Caco-2 (cell line): ENCODE measurements at regions not wholly inside any gene's neighbourhood (a gene's known extent, or its start where the extent isn't known, plus 50 kb on each side); places are given as distances from the start of the nearest gene placed in this dataset.

Experiments
- BruUV-seq: library from RNA; stranded (reverse); fragments of 400-500 nt; replicated peaks from 2 replicates; lab custom pipeline; 2021; lab: Mats Ljungman, UMichigan
- CTCF ChIA-PET: fragments of 300-600 bp; sonication (Branson Sonifier 250); formaldehyde crosslinking; loops from one replicate; lab custom pipeline; 2022; ENCODE audit warnings: antibody characterized with exemption; lab: Charles Lee
- POLR2A ChIA-PET: fragments of 300-600 bp; sonication (Branson Sonifier 250); formaldehyde crosslinking; loops from one replicate; lab custom pipeline; 2022; ENCODE audit warnings: antibody characterized with exemption; lab: Charles Lee
- DNase-seq, 2 experiments: peaks; one replicate each; pipeline versions ENCODE4 v3.0.0 to v3.0.0-alpha.2; 2020 to 2022
- H3K27me3 ChIP-seq: replicated peaks from 2 replicates; pipeline ENCODE4 v1.6.0; 2011; ENCODE audit warnings: low read length; ENCODE audit not compliant: control insufficient read depth, insufficient read depth
- H3K36me3 ChIP-seq: 2 replicates; pipeline ENCODE4 v1.5.1; 2011; ENCODE audit warnings: low read length; ENCODE audit not compliant: control insufficient read depth, insufficient read depth
- H3K4me1 ChIP-seq: fragments of 250-450 bp; sonication (Bioruptor Pico); 2 replicates; pipeline ENCODE4 v1.5.1; 2020; ENCODE audit warnings: mild to moderate bottlenecking
- H3K4me3 ChIP-seq: 2 replicates; pipeline ENCODE4 v1.5.1; 2011; ENCODE audit warnings: low read depth, mild to moderate bottlenecking, control low read depth, low read length
- H3K9me3 ChIP-seq: fragments of 250-450 bp; sonication (Bioruptor Pico); 2 replicates; pipeline ENCODE4 v1.5.1; 2020; ENCODE audit warnings: mild to moderate bottlenecking, moderate library complexity
- H3K27ac Mint-ChIP-seq: one replicate; pipeline ENCODE4 v1.8.0; 2022; ENCODE audit warnings: mixed read lengths; ENCODE audit not compliant: unreplicated experiment
- H3K27me3 Mint-ChIP-seq: one replicate; pipeline ENCODE4 v1.8.0; 2022; ENCODE audit warnings: mixed read lengths; ENCODE audit not compliant: insufficient read depth, unreplicated experiment
- H3K36me3 Mint-ChIP-seq: one replicate; pipeline ENCODE4 v1.8.0; 2022; ENCODE audit warnings: mild to moderate bottlenecking, mixed read lengths; ENCODE audit not compliant: insufficient read depth, unreplicated experiment
- H3K4me1 Mint-ChIP-seq: one replicate; pipeline ENCODE4 v1.8.0; 2022; ENCODE audit warnings: low read depth, mixed read lengths; ENCODE audit not compliant: unreplicated experiment
- H3K4me3 Mint-ChIP-seq: one replicate; pipeline ENCODE4 v1.8.0; 2022; ENCODE audit warnings: mild to moderate bottlenecking, moderate library complexity, mixed read lengths; ENCODE audit not compliant: unreplicated experiment
- H3K9me3 Mint-ChIP-seq: one replicate; pipeline ENCODE4 v1.8.0; 2022; ENCODE audit warnings: mixed read lengths; ENCODE audit not compliant: unreplicated experiment
- intact Hi-C: fragments of 100-400 bp; cut with micrococcal nuclease; formaldehyde crosslinking; loops from one replicate; pipeline ENCODE4 v1.10.0; 2022; ENCODE audit not compliant: unreplicated experiment
- TF ChIP-seq, protein P1 (sequence below), 2 experiments: fragments of 200-600 bp in 1 of 2; IDR thresholded peaks; 1 replicate in 1 of 2; 2 replicates in 1 of 2; pipeline versions ENCODE4 v1.5.1 to v1.8.0; 2011 to 2022; ENCODE audit warnings: antibody characterized with exemption in 1 of 2, control low read depth in 1 of 2, inconsistent platforms in 1 of 2, low read depth in 1 of 2, low read length in 1 of 2, mild to moderate bottlenecking in 1 of 2, moderate library complexity in 1 of 2; ENCODE audit not compliant: insufficient read depth in 1 of 2, severe bottlenecking in 1 of 2, unreplicated experiment in 1 of 2

DNA sequence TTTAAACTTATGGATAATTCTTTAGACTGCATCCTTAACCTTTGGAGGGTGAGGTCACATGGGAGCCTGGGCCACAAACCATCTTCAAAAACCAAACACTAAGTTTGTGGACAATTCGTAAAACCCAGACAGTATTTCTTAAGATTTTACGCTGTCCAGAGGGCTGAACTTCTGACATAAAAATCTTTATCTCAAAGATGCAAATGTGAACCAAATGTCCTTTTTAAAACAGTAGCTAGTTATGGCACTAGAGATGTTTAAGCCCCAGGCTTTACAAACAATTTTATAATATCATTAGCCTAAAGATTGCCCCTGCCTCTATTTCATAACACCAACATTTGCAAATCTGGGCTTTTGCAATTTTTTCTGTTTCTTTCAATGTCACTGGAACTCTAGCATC, 287.2 kb downstream of the SATB1 start:
- intact Hi-C loops, result no loop called here
- H3K4me3 ChIP-seq, result no peak overlapping the region
- no peaks in the 10 kb centered on the region for H3K27me3 ChIP-seq
- POLR2A ChIA-PET, result no interaction called here
- CTCF ChIA-PET, result no interaction called here
- Mint-ChIP-seq H3K9me3 (no peaks in the 10 kb centered on the region), H3K36me3 (no peaks in the 10 kb centered on the region), H3K4me1 (no peaks in the 10 kb centered on the region), H3K27me3 (no peaks in the 10 kb centered on the region), H3K27ac (no peak overlapping the region), H3K4me3 (no peak overlapping the region)
- no peaks in the 10 kb centered on the region for H3K4me1 ChIP-seq
- no TSS peak for BruUV-seq
- H3K36me3 ChIP-seq, result no peaks in the 10 kb centered on the region
- no peaks in the 10 kb centered on the region for H3K9me3 ChIP-seq
- TF ChIP-seq, protein P1, sequence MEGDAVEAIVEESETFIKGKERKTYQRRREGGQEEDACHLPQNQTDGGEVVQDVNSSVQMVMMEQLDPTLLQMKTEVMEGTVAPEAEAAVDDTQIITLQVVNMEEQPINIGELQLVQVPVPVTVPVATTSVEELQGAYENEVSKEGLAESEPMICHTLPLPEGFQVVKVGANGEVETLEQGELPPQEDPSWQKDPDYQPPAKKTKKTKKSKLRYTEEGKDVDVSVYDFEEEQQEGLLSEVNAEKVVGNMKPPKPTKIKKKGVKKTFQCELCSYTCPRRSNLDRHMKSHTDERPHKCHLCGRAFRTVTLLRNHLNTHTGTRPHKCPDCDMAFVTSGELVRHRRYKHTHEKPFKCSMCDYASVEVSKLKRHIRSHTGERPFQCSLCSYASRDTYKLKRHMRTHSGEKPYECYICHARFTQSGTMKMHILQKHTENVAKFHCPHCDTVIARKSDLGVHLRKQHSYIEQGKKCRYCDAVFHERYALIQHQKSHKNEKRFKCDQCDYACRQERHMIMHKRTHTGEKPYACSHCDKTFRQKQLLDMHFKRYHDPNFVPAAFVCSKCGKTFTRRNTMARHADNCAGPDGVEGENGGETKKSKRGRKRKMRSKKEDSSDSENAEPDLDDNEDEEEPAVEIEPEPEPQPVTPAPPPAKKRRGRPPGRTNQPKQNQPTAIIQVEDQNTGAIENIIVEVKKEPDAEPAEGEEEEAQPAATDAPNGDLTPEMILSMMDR (IDR thresholded peaks at IDR 0.05; ENCODE audit: insufficient read depth in 1 of 2, low read depth in 1 of 2, low read length in 1 of 2, severe bottlenecking in 1 of 2, unreplicated experiment in 1 of 2), result no peak
- DNase-seq, result no peak

DNA sequence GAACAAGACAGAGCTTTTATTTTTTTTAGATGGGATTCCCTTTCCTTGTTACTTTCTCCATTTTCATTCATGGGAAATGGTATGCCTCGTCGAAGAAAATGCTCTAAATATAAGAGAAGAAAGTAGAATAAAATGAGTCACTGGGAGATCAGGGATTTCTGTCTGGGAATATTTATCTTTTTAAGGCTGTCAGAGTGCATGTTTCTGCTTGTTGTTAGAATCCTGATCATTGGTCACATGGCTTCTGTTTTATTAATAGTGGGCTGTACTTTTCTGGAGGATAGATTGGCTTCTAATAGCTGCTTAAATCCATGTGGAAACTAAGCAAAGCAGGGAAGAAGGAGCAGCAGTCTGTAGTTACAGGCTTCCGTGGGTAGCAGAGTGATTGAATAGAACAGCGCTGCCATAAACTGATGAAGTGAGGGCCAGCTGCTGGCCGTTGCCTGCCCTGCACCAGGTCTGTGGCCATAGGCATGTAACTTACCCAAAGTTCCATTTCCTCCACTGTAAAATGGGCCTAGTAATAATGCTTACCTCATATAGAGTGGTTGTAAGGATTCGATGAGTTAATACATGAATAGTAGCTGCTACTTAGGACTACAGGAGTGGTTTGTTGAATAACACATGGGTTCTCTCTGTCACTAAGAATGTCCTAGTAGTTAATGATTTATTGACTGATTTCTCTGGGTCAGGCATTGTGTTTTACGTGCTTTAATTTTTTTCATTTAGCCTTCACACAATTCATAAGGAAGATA, 289.9 kb downstream of the SATB1 start:
- Histone ChIP-seq H3K9me3 (no peaks in the 10 kb centered on the region), H3K4me3 (no peak overlapping the region), H3K36me3 (no peaks in the 10 kb centered on the region), H3K27me3 (no peaks in the 10 kb centered on the region), H3K4me1 (no peaks in the 10 kb centered on the region)
- Mint-ChIP-seq H3K27ac (no peak overlapping the region), H3K4me1 (no peaks in the 10 kb centered on the region), H3K4me3 (no peak overlapping the region), H3K36me3 (no peaks in the 10 kb centered on the region), H3K9me3 (no peaks in the 10 kb centered on the region), H3K27me3 (no peaks in the 10 kb centered on the region)
- BruUV-seq, result no TSS peak
- TF ChIP-seq, protein P1 (IDR thresholded peaks at IDR 0.05; ENCODE audit: insufficient read depth in 1 of 2, low read depth in 1 of 2, low read length in 1 of 2, severe bottlenecking in 1 of 2, unreplicated experiment in 1 of 2), result no peak
- CTCF ChIA-PET, result no interaction called here
- POLR2A ChIA-PET, result no interaction called here
- intact Hi-C loops, result no loop called here
- no peak for DNase-seq

- Histone ChIP-seq H3K36me3 (no peaks in the 10 kb centered on the region), H3K4me3 (no peak overlapping the region), H3K9me3 (no peaks in the 10 kb centered on the region), H3K4me1 (no peaks in the 10 kb centered on the region), H3K27me3 (no peaks in the 10 kb centered on the region)
- Mint-ChIP-seq H3K9me3 (no peaks in the 10 kb centered on the region), H3K4me3 (no peak overlapping the region), H3K27ac (no peak overlapping the region), H3K4me1 (no peaks in the 10 kb centered on the region), H3K27me3 (no peaks in the 10 kb centered on the region), H3K36me3 (no peaks in the 10 kb centered on the region)
- TF ChIP-seq, protein P1 (IDR thresholded peaks at IDR 0.05; ENCODE audit: insufficient read depth in 1 of 2, low read depth in 1 of 2, low read length in 1 of 2, severe bottlenecking in 1 of 2, unreplicated experiment in 1 of 2), result no peak
- CTCF ChIA-PET, result no interaction called here
- intact Hi-C loops, result no loop called here
- no peak for DNase-seq
- POLR2A ChIA-PET, result no interaction called here
- no TSS peak for BruUV-seq
Measured at GRCh38 chr3:18134386-18135059, 290.6 kb downstream of the SATB1 start.
